CD14-positive monocyte (primary cell): ENCODE measurements at regions not wholly inside any gene's neighbourhood (a gene's known extent, or its start where the extent isn't known, plus 50 kb on each side); places are given as distances from the start of the nearest gene placed in this dataset.
A peak's percentile ranks its signal among the peaks of the same experiment; 100 is the strongest.

Experiments
- DNase-seq, 3 donors: peaks; one replicate each; pipeline ENCODE4 v3.0.0-alpha.2; 2011 to 2022
- H2AFZ ChIP-seq: 2 replicates; pipeline ENCODE4 v1.6.0; 2012; ENCODE audit warnings: mild to moderate bottlenecking, low read depth, low read length, inconsistent platforms; ENCODE audit not compliant: insufficient read depth, poor library complexity, severe bottlenecking
- H3K27ac ChIP-seq, 2 donors: 1 replicate in 1 of 2; 2 replicates in 1 of 2; pipeline ENCODE4 v1.5.1; 2012 to 2013; ENCODE audit warnings: low read length in 2 of 2, control low read depth in 1 of 2, inconsistent platforms in 1 of 2, low read depth in 1 of 2, mild to moderate bottlenecking in 1 of 2
- H3K27me3 ChIP-seq, 2 donors: one replicate each; pipeline versions ENCODE4 v1.6.0 to v1.6.1; 2011 to 2013; ENCODE audit warnings: low read length in 2 of 2; ENCODE audit not compliant: control insufficient read depth in 2 of 2, insufficient read depth in 2 of 2
- H3K36me3 ChIP-seq, 2 donors: replicated peaks in 1 of 2; 1 replicate in 1 of 2; 2 replicates in 1 of 2; pipeline versions ENCODE4 v1.5.1 to v1.6.1; 2012 to 2013; ENCODE audit warnings: low read length in 2 of 2, control low read depth in 1 of 2, inconsistent platforms in 1 of 2, mild to moderate bottlenecking in 1 of 2; ENCODE audit not compliant: insufficient read depth in 2 of 2, control insufficient read depth in 1 of 2
- H3K4me1 ChIP-seq, 2 donors: 1 replicate in 1 of 2; 2 replicates in 1 of 2; pipeline versions ENCODE4 v1.5.1 to v1.6.1; 2012 to 2013; ENCODE audit warnings: low read length in 2 of 2, control low read depth in 1 of 2, inconsistent platforms in 1 of 2, mild to moderate bottlenecking in 1 of 2, moderate library complexity in 1 of 2; ENCODE audit not compliant: insufficient read depth in 2 of 2, control insufficient read depth in 1 of 2
- H3K4me2 ChIP-seq: replicated peaks from 2 replicates; pipeline ENCODE3; 2012; ENCODE audit warnings: low read length, moderate library complexity, mild to moderate bottlenecking; ENCODE audit not compliant: poor library complexity, severe bottlenecking; ENCODE audit errors: extremely low read depth
- H3K4me3 ChIP-seq, 3 experiments: fragments of 200-600 bp in 1 of 3; sonication (generic) in 1 of 3; replicated peaks in 1 of 3; 1 replicate in 2 of 3; 2 replicates in 1 of 3; pipeline ENCODE4 v1.5.1; 2011 to 2013; ENCODE audit warnings: low read length in 3 of 3, mild to moderate bottlenecking in 3 of 3, control low read depth in 2 of 3, low read depth in 2 of 3, inconsistent platforms in 1 of 3, moderate library complexity in 1 of 3
- H3K79me2 ChIP-seq: 2 replicates; pipeline ENCODE4 v1.6.0; 2012; ENCODE audit warnings: mild to moderate bottlenecking, control low read depth, inconsistent platforms, low read length, moderate library complexity; ENCODE audit not compliant: insufficient read depth
- H3K9ac ChIP-seq: 2 replicates; pipeline ENCODE4 v1.6.0; 2017; ENCODE audit warnings: low read length, mild to moderate bottlenecking; ENCODE audit not compliant: insufficient read depth, poor library complexity, severe bottlenecking
- H3K9me3 ChIP-seq, 2 donors: replicated peaks in 1 of 2; 1 replicate in 1 of 2; 2 replicates in 1 of 2; pipeline versions ENCODE4 v1.5.1 to v1.6.1; 2012 to 2013; ENCODE audit warnings: low read length in 2 of 2, control low read depth in 1 of 2; ENCODE audit not compliant: control insufficient read depth in 1 of 2, insufficient read depth in 1 of 2
- H4K20me1 ChIP-seq: 2 replicates; pipeline ENCODE4 v1.6.0; 2012; ENCODE audit warnings: mild to moderate bottlenecking, low read length, control low read depth, moderate library complexity; ENCODE audit not compliant: insufficient read depth
- H3K27ac Mint-ChIP-seq, 7 donors: one replicate each; pipeline ENCODE4 v1.8.0; 2020; ENCODE audit warnings: mild to moderate bottlenecking in 7 of 7, mixed read lengths in 7 of 7, moderate library complexity in 6 of 7, inconsistent platforms in 2 of 7
- H3K27me3 Mint-ChIP-seq, 3 donors: one replicate each; pipeline ENCODE4 v1.8.0; 2021 to 2022; ENCODE audit warnings: low read depth in 3 of 3, mild to moderate bottlenecking in 3 of 3, mixed read lengths in 3 of 3, moderate library complexity in 3 of 3, inconsistent platforms in 1 of 3
- H3K36me3 Mint-ChIP-seq, 2 donors: one replicate each; pipeline ENCODE4 v1.8.0; 2020; ENCODE audit warnings: mixed read lengths in 2 of 2, inconsistent platforms in 1 of 2, mild to moderate bottlenecking in 1 of 2
- H3K4me1 Mint-ChIP-seq: one replicate; pipeline ENCODE4 v1.8.0; 2020; ENCODE audit warnings: mild to moderate bottlenecking, mixed read lengths
- H3K4me3 Mint-ChIP-seq, 2 donors: one replicate each; pipeline ENCODE4 v1.8.0; 2020; ENCODE audit warnings: mild to moderate bottlenecking in 2 of 2, mixed read lengths in 2 of 2, moderate library complexity in 1 of 2
- H3K9me3 Mint-ChIP-seq, 7 donors: one replicate each; pipeline ENCODE4 v1.8.0; 2020 to 2022; ENCODE audit warnings: mixed read lengths in 7 of 7, mild to moderate bottlenecking in 6 of 7, moderate library complexity in 6 of 7, inconsistent platforms in 2 of 7
- WGBS: methylation state at CpG from one replicate; pipeline ENCODE4 v1.1.5; 2013; ENCODE audit warnings: missing lambda C conversion rate; ENCODE audit not compliant: insufficient coverage; 5-methylcytosine and 5-hydroxymethylcytosine counted together
- intact Hi-C, 2 donors: fragments of 100-400 bp; cut with micrococcal nuclease; formaldehyde crosslinking; loops; one replicate each; pipeline versions ENCODE4 v1.15.0 to v1.15.1; 2023
- TF ChIP-seq, protein P1 (sequence below): fragments of 200-600 bp; IDR thresholded peaks from one replicate; pipeline ENCODE4 v1.8.0; 2022; ENCODE audit warnings: antibody characterized with exemption, mild to moderate bottlenecking

GRCh38 chr16:79769270-79769927, 168.9 kb upstream of the MAF start:
- H3K4me3 ChIP-seq, result no peak overlapping the region
- 80% methylated on average over 2 of the region's 4 CpGs for WGBS
- peaks cover 8 to 14% of the 10 kb centered on the region in 2 donors for H3K4me1 ChIP-seq
- H3K27me3 ChIP-seq, result no peaks in the 10 kb centered on the region
- TF ChIP-seq, protein P1, sequence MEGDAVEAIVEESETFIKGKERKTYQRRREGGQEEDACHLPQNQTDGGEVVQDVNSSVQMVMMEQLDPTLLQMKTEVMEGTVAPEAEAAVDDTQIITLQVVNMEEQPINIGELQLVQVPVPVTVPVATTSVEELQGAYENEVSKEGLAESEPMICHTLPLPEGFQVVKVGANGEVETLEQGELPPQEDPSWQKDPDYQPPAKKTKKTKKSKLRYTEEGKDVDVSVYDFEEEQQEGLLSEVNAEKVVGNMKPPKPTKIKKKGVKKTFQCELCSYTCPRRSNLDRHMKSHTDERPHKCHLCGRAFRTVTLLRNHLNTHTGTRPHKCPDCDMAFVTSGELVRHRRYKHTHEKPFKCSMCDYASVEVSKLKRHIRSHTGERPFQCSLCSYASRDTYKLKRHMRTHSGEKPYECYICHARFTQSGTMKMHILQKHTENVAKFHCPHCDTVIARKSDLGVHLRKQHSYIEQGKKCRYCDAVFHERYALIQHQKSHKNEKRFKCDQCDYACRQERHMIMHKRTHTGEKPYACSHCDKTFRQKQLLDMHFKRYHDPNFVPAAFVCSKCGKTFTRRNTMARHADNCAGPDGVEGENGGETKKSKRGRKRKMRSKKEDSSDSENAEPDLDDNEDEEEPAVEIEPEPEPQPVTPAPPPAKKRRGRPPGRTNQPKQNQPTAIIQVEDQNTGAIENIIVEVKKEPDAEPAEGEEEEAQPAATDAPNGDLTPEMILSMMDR, result no peak
- H3K27ac Mint-ChIP-seq, result peak overlapping the region in 2 of 7 donors; percentile 16 to 51
- H3K4me2 ChIP-seq, result no peak overlapping the region
- no peak overlapping the region for H3K9ac ChIP-seq
- peak overlapping the region; percentile 50 for H2AFZ ChIP-seq
- no peak overlapping the region for H3K27ac ChIP-seq
- H3K4me1 Mint-ChIP-seq, result peaks cover 30% of the 10 kb centered on the region
- peaks cover 0 to 9% (median 1%) of the 10 kb centered on the region in 3 donors for H3K27me3 Mint-ChIP-seq
- H3K9me3 Mint-ChIP-seq, result peaks cover 0 to 1% (median 0%) of the 10 kb centered on the region in 7 donors
- DNase-seq, result peak in 2 of 3 donors; percentile 6 to 18
- no peaks in the 10 kb centered on the region for H3K79me2 ChIP-seq
- H3K36me3 ChIP-seq, result no peaks in the 10 kb centered on the region
- no peaks in the 10 kb centered on the region for H3K9me3 ChIP-seq
- intact Hi-C loops, result no loop called here
- no peaks in the 10 kb centered on the region for H3K36me3 Mint-ChIP-seq
- H3K4me3 Mint-ChIP-seq, result peak overlapping the region; percentile 91 to 98
- no peaks in the 10 kb centered on the region for H4K20me1 ChIP-seq

DNA sequence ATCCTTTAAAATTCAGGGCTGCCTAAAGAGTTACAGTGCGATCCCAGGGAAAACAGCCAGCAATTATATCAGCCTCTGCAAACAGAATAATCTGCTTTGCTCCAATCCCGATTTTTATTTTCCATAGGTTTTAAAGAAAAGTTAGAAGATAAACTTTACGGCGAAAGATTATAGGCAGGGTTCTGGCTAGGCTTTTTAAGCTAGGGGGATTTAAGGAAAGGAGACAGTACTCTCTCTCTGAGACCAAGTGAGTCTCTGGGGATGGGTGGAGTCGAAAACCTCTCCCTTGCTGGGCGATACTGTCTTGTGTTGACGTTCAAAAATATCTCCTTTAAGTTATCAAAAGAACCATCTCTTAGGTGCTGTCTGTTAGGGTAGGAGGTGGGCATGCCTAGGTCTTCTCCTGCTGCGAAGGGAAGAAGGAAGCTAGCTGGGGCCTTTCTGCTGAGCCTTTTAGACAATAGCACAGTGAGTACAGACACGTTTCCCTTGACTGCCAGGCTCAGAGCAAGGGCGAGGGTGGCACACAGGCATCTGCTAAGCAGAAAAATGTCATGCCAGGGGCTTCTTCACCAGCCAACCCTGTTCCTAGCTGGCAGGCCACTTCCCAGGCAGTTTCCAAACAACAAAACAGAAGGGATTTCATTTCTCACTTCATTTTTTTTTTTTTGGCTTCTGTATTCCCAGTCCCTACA, 167.9 kb upstream of the MAF start:
- no peak overlapping the region for H3K9ac ChIP-seq
- H3K27ac Mint-ChIP-seq, result peak overlapping the region in 2 of 7 donors; percentile 0 to 27

More for the DNA sequence above, 167.9 kb upstream of the MAF start:
- H3K36me3 Mint-ChIP-seq, result no peaks in the 10 kb centered on the region
- Histone ChIP-seq H3K4me2 (no peak overlapping the region), H3K27ac (no peak overlapping the region), H3K36me3 (no peaks in the 10 kb centered on the region), H3K9me3 (no peaks in the 10 kb centered on the region), H2AFZ (peak overlapping the region; percentile 22), H3K27me3 (no peaks in the 10 kb centered on the region), H3K4me1 (peaks cover 8 to 14% of the 10 kb centered on the region in 2 donors), H3K4me3 (no peak overlapping the region), H3K79me2 (no peaks in the 10 kb centered on the region), H4K20me1 (no peaks in the 10 kb centered on the region)
- TF ChIP-seq, protein P1, result no peak
- no peak for DNase-seq
- peaks cover 0 to 1% (median 0%) of the 10 kb centered on the region in 7 donors for H3K9me3 Mint-ChIP-seq
- 45% methylated on average over 4 of the region's 10 CpGs for WGBS
- H3K4me3 Mint-ChIP-seq, result peak overlapping the region; percentile 25 to 68
- intact Hi-C loops, result no loop called here
- H3K4me1 Mint-ChIP-seq, result peaks cover 30% of the 10 kb centered on the region
- peaks cover 0 to 9% (median 1%) of the 10 kb centered on the region in 3 donors for H3K27me3 Mint-ChIP-seq
